ENCODE measurements at regions not wholly inside any gene's neighbourhood (a gene's known extent, or its start where the extent isn't known, plus 50 kb on each side); places are given as distances from the start of the nearest gene placed in this dataset.

DNA sequence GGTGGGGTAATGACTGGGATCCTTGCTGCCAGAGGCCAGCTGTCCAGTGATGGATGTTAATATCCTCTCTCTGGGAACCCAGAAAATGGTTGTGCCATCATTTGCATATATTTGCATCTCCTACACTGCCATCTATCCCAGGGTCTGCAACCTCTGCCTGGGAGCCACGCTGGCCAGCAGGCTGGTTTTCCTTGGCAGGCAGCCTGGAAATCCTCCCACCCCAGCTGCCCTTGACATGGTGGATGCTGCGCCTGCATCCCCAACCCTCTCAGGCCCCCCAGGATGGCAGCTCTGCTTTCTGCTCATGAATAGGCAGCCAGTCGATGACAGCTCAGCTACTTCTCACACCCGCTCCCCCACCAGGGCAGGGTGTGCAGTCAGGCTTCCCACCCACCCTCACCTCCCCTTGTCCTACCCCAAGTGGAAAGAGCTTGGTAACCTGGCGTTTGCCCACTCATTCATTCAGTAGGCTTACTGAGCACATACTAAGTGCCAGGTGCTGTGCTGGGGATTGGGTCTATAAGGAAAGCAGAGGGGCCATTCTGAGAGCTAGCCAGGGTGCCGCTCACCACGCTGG, 202.5 kb downstream of the TRIM29 start:
- dilution Hi-C loops (cut with MboI; ENCODE audit: extremely low pct_ligation_motif_present, low sequenced_read_pairs), result no loop called here
- DNase-seq (ENCODE audit: low read depth, low spot score), result no peak
- ChIA-PET POLR2A (no interaction called here), CTCF (interaction anchor here (0.6 kb wide), 1 partner anchor 21 kb away, joined by 4 read pairs; no protein-coding TSS in a partner anchor)
- no peak for FAIRE-seq
- H3K4me1 ChIP-seq (ENCODE audit: control insufficient read depth, extremely low read depth, insufficient read depth, low read length), result no peaks in the 10 kb centered on the region
- intact Hi-C loops (cut with micrococcal nuclease), result no loop called here
- H3K27ac ChIP-seq (ENCODE audit: insufficient read depth, low read depth, low read length), result no peak overlapping the region
- H2AFZ ChIP-seq (ENCODE audit: low read depth, low read length), result no peak overlapping the region
- BruUV-seq (replicated peaks), result no TSS peak
- H3K4me2 ChIP-seq (ENCODE audit: insufficient read depth, low read length), result no peak overlapping the region
- H3K9me1 ChIP-seq (replicated peaks; ENCODE audit: control insufficient read depth, extremely low read depth, insufficient read depth, low read length), result no peaks in the 10 kb centered on the region
- H3K4me3 ChIP-seq (replicated peaks in 1 of 3; ENCODE audit: insufficient read depth in 1 of 3, low read depth in 1 of 3, low read length in 3 of 3), result no peak overlapping the region
- no peaks in the 10 kb centered on the region for H3K79me2 ChIP-seq (ENCODE audit: control insufficient read depth, insufficient read depth, low read length)
- H4K20me1 ChIP-seq (replicated peaks; ENCODE audit: control insufficient read depth, extremely low read depth, insufficient read depth, low read length), result no peaks in the 10 kb centered on the region
- TF ChIP-seq POLR2AphosphoS5 (IDR thresholded peaks at IDR 0.05; ENCODE audit: insufficient read depth, low read depth, low read length), result no peak
- TF ChIP-seq, protein P1, sequence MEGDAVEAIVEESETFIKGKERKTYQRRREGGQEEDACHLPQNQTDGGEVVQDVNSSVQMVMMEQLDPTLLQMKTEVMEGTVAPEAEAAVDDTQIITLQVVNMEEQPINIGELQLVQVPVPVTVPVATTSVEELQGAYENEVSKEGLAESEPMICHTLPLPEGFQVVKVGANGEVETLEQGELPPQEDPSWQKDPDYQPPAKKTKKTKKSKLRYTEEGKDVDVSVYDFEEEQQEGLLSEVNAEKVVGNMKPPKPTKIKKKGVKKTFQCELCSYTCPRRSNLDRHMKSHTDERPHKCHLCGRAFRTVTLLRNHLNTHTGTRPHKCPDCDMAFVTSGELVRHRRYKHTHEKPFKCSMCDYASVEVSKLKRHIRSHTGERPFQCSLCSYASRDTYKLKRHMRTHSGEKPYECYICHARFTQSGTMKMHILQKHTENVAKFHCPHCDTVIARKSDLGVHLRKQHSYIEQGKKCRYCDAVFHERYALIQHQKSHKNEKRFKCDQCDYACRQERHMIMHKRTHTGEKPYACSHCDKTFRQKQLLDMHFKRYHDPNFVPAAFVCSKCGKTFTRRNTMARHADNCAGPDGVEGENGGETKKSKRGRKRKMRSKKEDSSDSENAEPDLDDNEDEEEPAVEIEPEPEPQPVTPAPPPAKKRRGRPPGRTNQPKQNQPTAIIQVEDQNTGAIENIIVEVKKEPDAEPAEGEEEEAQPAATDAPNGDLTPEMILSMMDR (IDR thresholded peaks at IDR 0.05; ENCODE audit: extremely low read depth in 1 of 2, insufficient read depth in 1 of 2, low read depth in 1 of 2, low read length in 2 of 2), result no peak
- TF ChIP-seq POLR2A (IDR thresholded peaks at IDR 0.05; ENCODE audit: low read depth, low read length), result no peak
- no peak for TF ChIP-seq MYC (IDR thresholded peaks at IDR 0.05; ENCODE audit: low read depth, low read length)
- H3K27me3 ChIP-seq (ENCODE audit: control insufficient read depth in 2 of 2, insufficient read depth in 2 of 2, low read length in 2 of 2), result no peaks in the 10 kb centered on the region
- H3K9me3 ChIP-seq (replicated peaks; ENCODE audit: control insufficient read depth, insufficient read depth, low read length), result no peaks in the 10 kb centered on the region
- H3K9ac ChIP-seq (replicated peaks; ENCODE audit: extremely low read depth, insufficient read depth, low read length), result no peak overlapping the region
- H3K36me3 ChIP-seq (ENCODE audit: control insufficient read depth in 2 of 2, extremely low read depth in 1 of 2, insufficient read depth in 2 of 2, low read length in 2 of 2), result no peaks in the 10 kb centered on the region

DNA sequence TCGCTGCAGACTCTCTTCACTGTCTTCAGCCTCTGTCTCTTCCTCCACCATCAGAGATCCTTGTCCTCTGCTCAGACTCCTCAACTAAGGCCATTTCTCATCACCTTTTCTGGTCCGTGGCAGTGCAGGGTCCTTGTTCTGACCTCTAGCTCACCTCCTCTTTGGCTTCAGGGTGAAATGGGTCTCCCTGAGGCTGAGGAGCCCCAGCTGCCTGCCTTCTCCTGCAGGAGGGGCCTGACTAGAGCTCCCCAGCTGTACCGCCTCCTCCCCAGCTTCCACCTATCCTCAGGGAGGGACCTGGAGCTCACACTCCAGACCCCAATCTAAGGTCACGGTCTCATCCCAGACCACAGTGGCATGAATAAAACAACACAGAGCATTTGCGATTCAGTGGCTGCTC, 203.0 kb downstream of the TRIM29 start:
- no peak for TF ChIP-seq MYC (IDR thresholded peaks at IDR 0.05; ENCODE audit: low read depth, low read length)
- TF ChIP-seq, protein P2, sequence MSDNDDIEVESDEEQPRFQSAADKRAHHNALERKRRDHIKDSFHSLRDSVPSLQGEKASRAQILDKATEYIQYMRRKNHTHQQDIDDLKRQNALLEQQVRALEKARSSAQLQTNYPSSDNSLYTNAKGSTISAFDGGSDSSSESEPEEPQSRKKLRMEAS (IDR thresholded peaks at IDR 0.05; ENCODE audit: insufficient read depth, insufficient read length), result no peak
- no peak for TF ChIP-seq JUN (IDR thresholded peaks at IDR 0.05; ENCODE audit: borderline replicate concordance, insufficient read depth, insufficient read length, low read depth)
- TF ChIP-seq, protein P1 (IDR thresholded peaks at IDR 0.05; ENCODE audit: extremely low read depth in 1 of 2, insufficient read depth in 1 of 2, low read depth in 1 of 2, low read length in 2 of 2), result no peak
- no peak for TF ChIP-seq EZH2 (IDR thresholded peaks at IDR 0.05; ENCODE audit: borderline replicate concordance, low read depth, low read length, severe bottlenecking)
- H3K9me1 ChIP-seq (replicated peaks; ENCODE audit: control insufficient read depth, extremely low read depth, insufficient read depth, low read length), result no peaks in the 10 kb centered on the region
- BruUV-seq (replicated peaks), result no TSS peak
- POLR2A ChIA-PET, result no interaction called here
- no peak overlapping the region for H3K27ac ChIP-seq (ENCODE audit: insufficient read depth, low read depth, low read length)
- no peaks in the 10 kb centered on the region for H3K9me3 ChIP-seq (replicated peaks; ENCODE audit: control insufficient read depth, insufficient read depth, low read length)
- no peaks in the 10 kb centered on the region for H4K20me1 ChIP-seq (replicated peaks; ENCODE audit: control insufficient read depth, extremely low read depth, insufficient read depth, low read length)
- DNase-seq (ENCODE audit: low read depth, low spot score), result no peak
- no peak overlapping the region for H3K4me2 ChIP-seq (ENCODE audit: insufficient read depth, low read length)
- H3K9ac ChIP-seq (replicated peaks; ENCODE audit: extremely low read depth, insufficient read depth, low read length), result no peak overlapping the region
- CTCF ChIA-PET, result no interaction called here
- intact Hi-C loops (cut with micrococcal nuclease), result no loop called here
- H3K36me3 ChIP-seq (ENCODE audit: control insufficient read depth in 2 of 2, extremely low read depth in 1 of 2, insufficient read depth in 2 of 2, low read length in 2 of 2), result no peaks in the 10 kb centered on the region
- no peak overlapping the region for H2AFZ ChIP-seq (ENCODE audit: low read depth, low read length)
- FAIRE-seq, result no peak
- no peak overlapping the region for H3K4me3 ChIP-seq (replicated peaks in 1 of 3; ENCODE audit: insufficient read depth in 1 of 3, low read depth in 1 of 3, low read length in 3 of 3)
- no peaks in the 10 kb centered on the region for H3K4me1 ChIP-seq (ENCODE audit: control insufficient read depth, extremely low read depth, insufficient read depth, low read length)
- H3K79me2 ChIP-seq (ENCODE audit: control insufficient read depth, insufficient read depth, low read length), result no peaks in the 10 kb centered on the region
- dilution Hi-C loops (cut with MboI; ENCODE audit: extremely low pct_ligation_motif_present, low sequenced_read_pairs), result no loop called here
- no peaks in the 10 kb centered on the region for H3K27me3 ChIP-seq (ENCODE audit: control insufficient read depth in 2 of 2, insufficient read depth in 2 of 2, low read length in 2 of 2)

Data from endothelial cell of umbilical vein (primary cell).